ENCODE measurements at regions not wholly inside any gene's neighbourhood (a gene's known extent, or its start where the extent isn't known, plus 50 kb on each side); places are given as distances from the start of the nearest gene placed in this dataset.
"Not testable (repeated sequence)": the region's sequence is repeated elsewhere in the genome, so short reads cannot be mapped to it uniquely, and the experiment has no call there.

DNA sequence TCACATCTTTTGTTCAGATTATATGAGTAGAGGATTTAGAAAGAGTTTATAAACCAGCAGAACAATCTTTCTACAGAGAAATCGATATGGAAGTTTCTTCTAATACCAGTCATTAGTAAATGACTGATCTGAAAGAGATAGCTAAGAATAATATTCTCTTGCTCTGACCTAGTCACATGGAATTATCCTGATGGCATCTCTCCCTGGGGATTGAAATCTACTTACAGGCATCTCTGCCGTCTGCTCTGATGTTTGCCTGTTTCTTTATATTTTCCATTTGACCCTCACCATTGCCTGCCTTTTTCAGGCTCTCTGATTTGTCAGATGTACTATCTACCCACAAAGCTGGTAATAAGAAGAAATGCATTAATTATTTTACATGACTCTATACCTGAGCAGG is 1157.3 kb downstream of the PCDH7 start:
- no peak overlapping the region for H3K4me3 Mint-ChIP-seq
- H3K36me3 Mint-ChIP-seq (ENCODE audit: insufficient read depth) = no peaks in the 10 kb centered on the region
- DNase-seq (ENCODE audit: low spot score in 2 of 2) (no peak), ATAC-seq (replicated peaks; ENCODE audit: extremely low read depth, poor library complexity, severe bottlenecking) (no peak)
- H3K27me3 Mint-ChIP-seq = no peaks in the 10 kb centered on the region
- peaks cover 18% of the 10 kb centered on the region for H3K9me3 Mint-ChIP-seq
- H3K27ac Mint-ChIP-seq (ENCODE audit: low read depth) = no peak overlapping the region
- no peaks in the 10 kb centered on the region for H3K4me1 Mint-ChIP-seq

GRCh38 chr4:31880837-31881236 is 1160.7 kb downstream of the PCDH7 start:
- not testable (repeated sequence) for H3K4me1 Mint-ChIP-seq; H3K36me3 Mint-ChIP-seq (ENCODE audit: insufficient read depth); DNase-seq (ENCODE audit: low spot score in 2 of 2); ATAC-seq (replicated peaks; ENCODE audit: extremely low read depth, poor library complexity, severe bottlenecking); H3K27me3 Mint-ChIP-seq; H3K4me3 Mint-ChIP-seq; H3K27ac Mint-ChIP-seq (ENCODE audit: low read depth)
- H3K9me3 Mint-ChIP-seq = peaks cover 12% of the 10 kb centered on the region

DNA sequence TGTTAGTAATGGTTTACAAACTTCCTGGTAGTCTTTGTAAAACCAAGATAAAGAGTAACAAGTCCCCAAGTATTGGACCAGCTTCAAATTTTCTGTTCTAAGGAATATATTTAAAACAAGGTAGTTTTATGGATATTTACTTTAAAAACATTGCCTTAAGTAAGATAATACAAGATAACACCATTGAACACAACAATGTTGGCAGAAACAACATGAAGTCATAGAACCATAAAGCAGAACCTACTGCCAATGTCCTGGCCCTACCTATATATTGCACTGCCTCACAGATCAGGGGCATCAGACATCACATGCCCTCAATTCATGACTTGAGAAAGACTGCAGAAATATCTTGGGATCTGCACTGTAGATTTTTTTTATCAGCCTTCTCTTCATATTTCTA is 1176.2 kb downstream of the PCDH7 start:
- Mint-ChIP-seq H3K4me3 (no peak overlapping the region), H3K36me3 (ENCODE audit: insufficient read depth) (peaks cover 1% of the 10 kb centered on the region), H3K9me3 (peaks cover 11% of the 10 kb centered on the region), H3K27me3 (no peaks in the 10 kb centered on the region), H3K4me1 (no peaks in the 10 kb centered on the region), H3K27ac (ENCODE audit: low read depth) (no peak overlapping the region)
- ATAC-seq (replicated peaks; ENCODE audit: extremely low read depth, poor library complexity, severe bottlenecking) (no peak), DNase-seq (ENCODE audit: low spot score in 2 of 2) (no peak)

- H3K36me3 Mint-ChIP-seq (ENCODE audit: insufficient read depth) = no peaks in the 10 kb centered on the region
- H3K4me3 Mint-ChIP-seq = no peak overlapping the region
- DNase-seq (ENCODE audit: low spot score in 2 of 2) (no peak), ATAC-seq (replicated peaks; ENCODE audit: extremely low read depth, poor library complexity, severe bottlenecking) (no peak)
- no peaks in the 10 kb centered on the region for H3K4me1 Mint-ChIP-seq
- H3K27ac Mint-ChIP-seq (ENCODE audit: low read depth) = no peak overlapping the region
- H3K9me3 Mint-ChIP-seq = peaks cover 18% of the 10 kb centered on the region
- no peaks in the 10 kb centered on the region for H3K27me3 Mint-ChIP-seq
These were observed 1185.2 kb downstream of the PCDH7 start for GRCh38 chr4:31905363-31905762.

GRCh38 chr4:31908261-31908660 is 1188.1 kb downstream of the PCDH7 start:
- no peak overlapping the region for H3K27ac Mint-ChIP-seq (ENCODE audit: low read depth)
- no peaks in the 10 kb centered on the region for H3K4me1 Mint-ChIP-seq
- H3K27me3 Mint-ChIP-seq = no peaks in the 10 kb centered on the region
- no peak overlapping the region for H3K4me3 Mint-ChIP-seq
- no peak for DNase-seq (ENCODE audit: low spot score in 2 of 2)
- no peak for ATAC-seq (replicated peaks; ENCODE audit: extremely low read depth, poor library complexity, severe bottlenecking)
- peaks cover 10% of the 10 kb centered on the region for H3K9me3 Mint-ChIP-seq
- no peaks in the 10 kb centered on the region for H3K36me3 Mint-ChIP-seq (ENCODE audit: insufficient read depth)

DNA sequence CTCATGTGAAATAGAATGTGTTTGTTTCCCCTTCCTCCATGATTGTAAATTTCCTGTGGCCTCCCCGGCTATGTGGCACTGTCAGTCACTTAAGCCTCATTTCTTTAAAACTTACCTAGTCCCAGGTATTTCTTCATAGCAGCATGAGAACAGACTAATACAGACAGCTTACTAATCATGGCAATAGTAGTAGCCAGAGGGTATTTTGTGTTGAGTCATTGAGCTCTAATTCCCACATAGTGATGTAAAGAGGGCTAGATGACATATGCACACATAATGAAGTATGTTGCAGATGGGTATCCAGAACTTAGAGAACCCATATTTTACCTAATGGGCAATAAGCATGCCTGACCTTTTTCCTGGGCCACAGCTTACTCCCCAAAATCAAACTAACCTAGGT is 1197.2 kb downstream of the PCDH7 start:
- Mint-ChIP-seq H3K9me3 (peaks cover 7% of the 10 kb centered on the region), H3K27me3 (no peaks in the 10 kb centered on the region), H3K27ac (ENCODE audit: low read depth) (no peak overlapping the region), H3K4me3 (no peak overlapping the region), H3K4me1 (no peaks in the 10 kb centered on the region), H3K36me3 (ENCODE audit: insufficient read depth) (no peaks in the 10 kb centered on the region)
- ATAC-seq (replicated peaks; ENCODE audit: extremely low read depth, poor library complexity, severe bottlenecking) (no peak), DNase-seq (ENCODE audit: low spot score in 2 of 2) (no peak)

- Mint-ChIP-seq H3K9me3 (peaks cover 16% of the 10 kb centered on the region), H3K4me1 (no peaks in the 10 kb centered on the region), H3K27ac (ENCODE audit: low read depth) (no peak overlapping the region), H3K27me3 (no peaks in the 10 kb centered on the region), H3K4me3 (no peak overlapping the region), H3K36me3 (ENCODE audit: insufficient read depth) (no peaks in the 10 kb centered on the region)
- ATAC-seq (replicated peaks; ENCODE audit: extremely low read depth, poor library complexity, severe bottlenecking) = no peak
- no peak for DNase-seq (ENCODE audit: low spot score in 2 of 2)
These were observed 1198.7 kb downstream of the PCDH7 start for GRCh38 chr4:31918891-31919290.

- Mint-ChIP-seq H3K4me1 (no peaks in the 10 kb centered on the region), H3K27ac (ENCODE audit: low read depth) (no peak overlapping the region), H3K9me3 (peaks cover 16% of the 10 kb centered on the region), H3K36me3 (ENCODE audit: insufficient read depth) (no peaks in the 10 kb centered on the region), H3K27me3 (no peaks in the 10 kb centered on the region), H3K4me3 (no peak overlapping the region)
- ATAC-seq (replicated peaks; ENCODE audit: extremely low read depth, poor library complexity, severe bottlenecking) = no peak
- no peak for DNase-seq (ENCODE audit: low spot score in 2 of 2)
These were observed 1203.5 kb downstream of the PCDH7 start for GRCh38 chr4:31923634-31924033.

DNA sequence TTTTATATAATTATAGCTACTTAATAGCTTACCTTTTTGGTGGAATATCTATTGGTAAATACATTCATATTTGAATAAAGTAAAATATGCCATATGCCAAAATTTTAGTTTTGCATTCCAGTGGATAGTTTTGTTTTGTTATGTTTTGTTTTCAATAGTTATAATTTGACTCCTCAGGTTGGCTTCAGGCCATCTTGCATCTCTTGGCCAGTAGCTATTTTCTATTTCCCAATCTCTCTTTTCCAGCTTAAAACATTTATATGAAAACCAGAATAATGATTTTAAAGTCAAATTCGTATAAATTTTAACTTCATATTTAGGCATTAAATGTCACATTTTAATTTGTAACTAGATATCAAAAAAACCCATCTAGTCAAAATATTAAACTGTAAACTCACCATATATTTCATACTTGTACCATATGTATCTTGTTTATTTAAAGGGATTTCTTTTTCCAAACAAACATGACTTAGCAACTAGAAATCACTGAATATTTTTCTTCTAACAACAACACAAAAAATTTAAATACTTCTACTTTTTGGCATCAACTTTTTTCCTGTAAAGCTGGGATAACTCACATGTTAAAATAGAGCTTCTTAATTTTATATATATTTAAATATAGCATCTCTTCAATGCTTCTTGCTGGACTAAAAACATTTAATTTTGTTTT is 1209.6 kb downstream of the PCDH7 start:
- DNase-seq (ENCODE audit: low spot score in 2 of 2) (no peak), ATAC-seq (replicated peaks; ENCODE audit: extremely low read depth, poor library complexity, severe bottlenecking) (no peak)
- no peak overlapping the region for H3K4me3 Mint-ChIP-seq
- no peaks in the 10 kb centered on the region for H3K4me1 Mint-ChIP-seq
- no peak overlapping the region for H3K27ac Mint-ChIP-seq (ENCODE audit: low read depth)
- H3K9me3 Mint-ChIP-seq = no peaks in the 10 kb centered on the region
- H3K36me3 Mint-ChIP-seq (ENCODE audit: insufficient read depth) = no peaks in the 10 kb centered on the region
- H3K27me3 Mint-ChIP-seq = no peaks in the 10 kb centered on the region

- Mint-ChIP-seq H3K27me3 (no peaks in the 10 kb centered on the region), H3K27ac (ENCODE audit: low read depth) (no peak overlapping the region), H3K9me3 (peaks cover 24% of the 10 kb centered on the region), H3K4me3 (no peak overlapping the region), H3K36me3 (ENCODE audit: insufficient read depth) (no peaks in the 10 kb centered on the region), H3K4me1 (no peaks in the 10 kb centered on the region)
- no peak for ATAC-seq (replicated peaks; ENCODE audit: extremely low read depth, poor library complexity, severe bottlenecking)
- no peak for DNase-seq (ENCODE audit: low spot score in 2 of 2)
These were observed 1226.3 kb downstream of the PCDH7 start for GRCh38 chr4:31946456-31946855.

DNA sequence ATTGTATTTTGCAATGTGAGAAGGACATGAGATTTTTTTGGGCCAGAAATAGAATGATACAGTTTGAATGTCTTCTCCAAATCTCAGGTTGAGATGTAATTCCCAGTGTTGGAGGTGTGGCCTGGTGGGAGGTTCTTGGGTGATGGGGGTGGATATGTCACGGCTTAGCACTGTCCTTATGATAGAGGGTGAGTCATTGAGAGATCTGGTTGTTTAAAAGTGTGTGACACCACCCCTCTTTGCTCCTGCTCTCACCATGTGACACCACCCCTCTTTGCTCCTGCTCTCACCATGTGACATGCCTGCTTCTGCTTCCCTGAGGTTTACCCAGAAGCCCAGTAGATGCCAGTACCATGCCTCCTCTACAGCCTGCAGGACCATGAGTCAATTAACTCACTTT is 1226.9 kb downstream of the PCDH7 start:
- no peaks in the 10 kb centered on the region for H3K36me3 Mint-ChIP-seq (ENCODE audit: insufficient read depth)
- H3K27me3 Mint-ChIP-seq = no peaks in the 10 kb centered on the region
- H3K4me1 Mint-ChIP-seq = no peaks in the 10 kb centered on the region
- DNase-seq (ENCODE audit: low spot score in 2 of 2) = no peak
- H3K4me3 Mint-ChIP-seq = no peak overlapping the region
- H3K9me3 Mint-ChIP-seq = peaks cover 24% of the 10 kb centered on the region
- ATAC-seq (replicated peaks; ENCODE audit: extremely low read depth, poor library complexity, severe bottlenecking) = no peak
- H3K27ac Mint-ChIP-seq (ENCODE audit: low read depth) = no peak overlapping the region

DNA sequence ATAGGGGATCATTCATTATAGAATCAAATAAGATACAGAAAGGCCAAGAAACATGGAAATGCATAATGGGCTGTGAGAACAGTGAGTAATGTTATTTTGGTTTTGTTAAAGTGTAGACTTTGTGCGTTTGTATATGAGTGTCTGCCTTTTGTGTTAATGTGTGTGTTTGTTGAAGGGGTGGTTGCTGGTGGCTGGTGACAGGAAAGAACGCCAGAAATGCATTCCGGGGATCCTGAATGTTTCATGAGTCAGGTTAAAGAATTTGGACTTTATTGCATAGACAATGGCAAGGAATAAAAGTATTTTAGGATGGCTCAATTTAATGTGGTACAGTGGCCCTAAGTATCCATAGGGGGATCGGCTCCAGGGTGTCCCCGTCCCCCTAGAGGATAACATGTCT is 1228.9 kb downstream of the PCDH7 start:
- H3K4me1 Mint-ChIP-seq = no peaks in the 10 kb centered on the region
- ATAC-seq (replicated peaks; ENCODE audit: extremely low read depth, poor library complexity, severe bottlenecking) = no peak
- no peak for DNase-seq (ENCODE audit: low spot score in 2 of 2)
- H3K36me3 Mint-ChIP-seq (ENCODE audit: insufficient read depth) = no peaks in the 10 kb centered on the region
- H3K27ac Mint-ChIP-seq (ENCODE audit: low read depth) = no peak overlapping the region
- no peaks in the 10 kb centered on the region for H3K27me3 Mint-ChIP-seq
- H3K9me3 Mint-ChIP-seq = peaks cover 23% of the 10 kb centered on the region
- no peak overlapping the region for H3K4me3 Mint-ChIP-seq

- Mint-ChIP-seq H3K27ac (ENCODE audit: low read depth) (no peak overlapping the region), H3K36me3 (ENCODE audit: insufficient read depth) (no peaks in the 10 kb centered on the region), H3K4me3 (no peak overlapping the region), H3K9me3 (peaks cover 30% of the 10 kb centered on the region), H3K4me1 (no peaks in the 10 kb centered on the region), H3K27me3 (no peaks in the 10 kb centered on the region)
- DNase-seq (ENCODE audit: low spot score in 2 of 2) (no peak), ATAC-seq (replicated peaks; ENCODE audit: extremely low read depth, poor library complexity, severe bottlenecking) (no peak)
These were observed 1235.2 kb downstream of the PCDH7 start for GRCh38 chr4:31955346-31955745.

DNA sequence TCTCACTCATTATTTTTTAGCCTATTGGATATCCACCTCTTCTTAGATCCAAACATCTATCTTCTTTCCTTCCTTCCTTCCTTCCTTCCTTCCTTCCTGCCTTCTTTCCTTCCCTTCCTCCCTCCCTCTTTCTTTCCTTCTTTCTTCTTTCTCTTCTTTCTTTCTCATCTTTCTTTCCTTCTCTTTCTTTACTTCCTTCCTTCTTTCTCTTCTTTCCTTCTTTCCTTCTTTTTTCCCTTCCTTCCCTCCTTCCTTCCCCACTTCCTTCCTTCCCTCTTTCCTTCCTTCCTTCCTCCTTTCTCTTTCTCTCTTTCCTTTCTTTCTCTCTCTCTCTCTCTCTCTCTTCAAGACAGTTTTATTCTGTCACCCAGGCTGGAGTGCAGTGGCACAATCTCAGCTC is 1239.8 kb downstream of the PCDH7 start:
- H3K27ac Mint-ChIP-seq (ENCODE audit: low read depth) = no peak overlapping the region
- no peak for DNase-seq (ENCODE audit: low spot score in 2 of 2)

More for the DNA sequence above, 1239.8 kb downstream of the PCDH7 start:
- no peak for ATAC-seq (replicated peaks; ENCODE audit: extremely low read depth, poor library complexity, severe bottlenecking)
- H3K36me3 Mint-ChIP-seq (ENCODE audit: insufficient read depth) = no peaks in the 10 kb centered on the region
- no peaks in the 10 kb centered on the region for H3K4me1 Mint-ChIP-seq
- H3K27me3 Mint-ChIP-seq = no peaks in the 10 kb centered on the region
- H3K4me3 Mint-ChIP-seq = no peak overlapping the region
- H3K9me3 Mint-ChIP-seq = peaks cover 34% of the 10 kb centered on the region
